Body of pancreas (tissue), 4 donors: ENCODE measurements at regions not wholly inside any gene's neighbourhood (a gene's known extent, or its start where the extent isn't known, plus 50 kb on each side); places are given as distances from the start of the nearest gene placed in this dataset.
"Not testable (repeated sequence)": the region's sequence is repeated elsewhere in the genome, so short reads cannot be mapped to it uniquely, and the experiment has no call there.

Experiments
- CTCF ChIP-seq, 7 experiments: fragments of 450-650 bp in 4 of 7; fragments of 200-600 bp in 3 of 7; sonication (generic) in 3 of 7; IDR thresholded peaks; one replicate each; pipeline ENCODE4 v1.5.1; 2016 to 2019; ENCODE audit warnings: antibody characterized with exemption in 7 of 7
- POLR2A ChIP-seq, 3 donors: fragments of 450-650 bp; IDR thresholded peaks; one replicate each; pipeline ENCODE4 v1.6.1; 2016; ENCODE audit warnings: antibody characterized with exemption in 3 of 3, mild to moderate bottlenecking in 2 of 3

GRCh38 chr6:57723815-57724401 is 406.5 kb downstream of the PRIM2 start:
- not testable (repeated sequence) for TF ChIP-seq POLR2A, CTCF (IDR thresholded peaks at IDR 0.05)
